H1 (cell line): ENCODE measurements at regions not wholly inside any gene's neighbourhood (a gene's known extent, or its start where the extent isn't known, plus 50 kb on each side); places are given as distances from the start of the nearest gene placed in this dataset.

Source experiments
- CTCF ChIA-PET: fragments of 300-600 bp; sonication (Branson Sonifier 250); formaldehyde crosslinking; loops from one replicate; lab custom pipeline; 2021; ENCODE audit not compliant: partially characterized antibody; lab: Charles Lee
- POLR2A ChIA-PET: fragments of 300-600 bp; sonication (Branson Sonifier 250); formaldehyde crosslinking; loops from one replicate; lab custom pipeline; 2021; ENCODE audit warnings: inconsistent platforms; ENCODE audit not compliant: partially characterized antibody; lab: Charles Lee
- DNase-seq, 2 experiments: peaks; one replicate each; pipeline versions ENCODE4 v3.0.0 to v3.0.0-alpha.2; 2010 to 2022; ENCODE audit warnings: low spot score in 2 of 2, low read depth in 1 of 2, mixed read lengths in 1 of 2
- FAIRE-seq: peaks from 2 replicates; lab custom pipeline; 2011; peaks lifted over from hg19 to GRCh38; lab: Jason Lieb, UNC
- H2AFZ ChIP-seq: 2 replicates; pipeline ENCODE4 v1.8.1; 2012; ENCODE audit warnings: low read length, inconsistent platforms
- H2AK5ac ChIP-seq: 2 replicates; pipeline ENCODE4 v1.6.1; 2013; ENCODE audit warnings: low read depth, low read length
- H2BK120ac ChIP-seq: replicated peaks from 2 replicates; pipeline ENCODE3; 2013; ENCODE audit warnings: low read depth, low read length, inconsistent platforms
- H2BK12ac ChIP-seq: 2 replicates; pipeline ENCODE4 v1.6.1; 2013; ENCODE audit warnings: low read depth, low read length
- H2BK15ac ChIP-seq: 2 replicates; pipeline ENCODE4 v1.6.1; 2013; ENCODE audit warnings: low read length
- H2BK20ac ChIP-seq: 2 replicates; pipeline ENCODE4 v1.6.1; 2013; ENCODE audit warnings: low read length
- H2BK5ac ChIP-seq: 2 replicates; pipeline ENCODE4 v1.6.1; 2013; ENCODE audit warnings: low read depth, low read length
- H3K14ac ChIP-seq: 2 replicates; pipeline ENCODE4 v1.6.1; 2013; ENCODE audit warnings: inconsistent platforms; ENCODE audit not compliant: insufficient read length
- H3K18ac ChIP-seq: 2 replicates; pipeline ENCODE4 v1.6.1; 2013; ENCODE audit warnings: low read length; ENCODE audit errors: extremely low read depth
- H3K23ac ChIP-seq: 2 replicates; pipeline ENCODE4 v1.6.1; 2013; ENCODE audit warnings: inconsistent platforms; ENCODE audit not compliant: insufficient read length
- H3K23me2 ChIP-seq: 2 replicates; pipeline ENCODE4 v1.6.1; 2013; ENCODE audit warnings: low read depth, low read length
- H3K27ac ChIP-seq: 2 replicates; pipeline ENCODE4 v1.6.1; 2011; ENCODE audit warnings: low read depth, low read length, inconsistent platforms
- H3K27me3 ChIP-seq, 4 experiments: replicated peaks in 1 of 4; 1 replicate in 1 of 4; 2 replicates in 3 of 4; pipeline versions ENCODE4 v1.6.1 to v1.8.1; 2011 to 2013; ENCODE audit warnings: low read length in 3 of 4, mild to moderate bottlenecking in 3 of 4, inconsistent platforms in 2 of 4, mixed read lengths in 2 of 4, moderate library complexity in 1 of 4; ENCODE audit not compliant: control insufficient read depth in 3 of 4, insufficient read depth in 3 of 4; ENCODE audit errors: extremely low read depth in 1 of 4
- H3K36me3 ChIP-seq, 4 experiments: 2 replicates each; pipeline versions ENCODE4 v1.6.1 to v1.8.1; 2011 to 2013; ENCODE audit warnings: mild to moderate bottlenecking in 4 of 4, low read length in 3 of 4, moderate library complexity in 2 of 4, control low read depth in 1 of 4, inconsistent platforms in 1 of 4; ENCODE audit not compliant: insufficient read depth in 4 of 4, control insufficient read depth in 2 of 4
- H3K4ac ChIP-seq: replicated peaks from 2 replicates; pipeline ENCODE3; 2013; ENCODE audit warnings: low read length, low read depth, mixed read lengths, inconsistent platforms; ENCODE audit not compliant: insufficient read length
- H3K4me1 ChIP-seq, 4 experiments: replicated peaks in 1 of 4; 1 replicate in 1 of 4; 2 replicates in 3 of 4; pipeline versions ENCODE4 v1.6.1 to v1.8.1; 2011 to 2013; ENCODE audit warnings: low read length in 3 of 4, inconsistent platforms in 2 of 4, mixed read lengths in 1 of 4; ENCODE audit not compliant: insufficient read depth in 4 of 4, control insufficient read depth in 3 of 4
- H3K4me2 ChIP-seq, 2 experiments: 2 replicates each; pipeline versions ENCODE4 v1.6.1 to v1.8.1; 2011 to 2013; ENCODE audit warnings: low read depth in 2 of 2, low read length in 2 of 2, control low read depth in 1 of 2, inconsistent platforms in 1 of 2, mild to moderate bottlenecking in 1 of 2; ENCODE audit not compliant: insufficient read depth in 1 of 2
- H3K4me3 ChIP-seq, 4 experiments: fragments of 200-600, 300-600 bp in 1 of 4; sonication (generic), shearing (Covaris generic), sonication (Bioruptor Twin) in 1 of 4; 2 replicates each; pipeline versions ENCODE4 v1.5.1 to v1.8.1; 2011 to 2016; ENCODE audit warnings: low read length in 4 of 4, low read depth in 3 of 4, control low read depth in 2 of 4, inconsistent platforms in 2 of 4, mild to moderate bottlenecking in 2 of 4, mixed read lengths in 1 of 4, moderate library complexity in 1 of 4; ENCODE audit not compliant: insufficient read depth in 2 of 4; ENCODE audit errors: extremely low read depth in 1 of 4
- H3K56ac ChIP-seq: replicated peaks from 2 replicates; pipeline ENCODE3; 2013; ENCODE audit warnings: low read depth, mild to moderate bottlenecking, mixed read lengths, low read length, inconsistent platforms; ENCODE audit not compliant: insufficient read length
- H3K79me1 ChIP-seq: 2 replicates; pipeline ENCODE4 v1.6.1; 2013; ENCODE audit warnings: low read depth, low read length, control low read depth
- H3K79me2 ChIP-seq, 2 experiments: 2 replicates each; pipeline versions ENCODE4 v1.6.1 to v1.8.1; 2012 to 2013; ENCODE audit warnings: low read length in 2 of 2, mild to moderate bottlenecking in 2 of 2, inconsistent platforms in 1 of 2; ENCODE audit not compliant: insufficient read depth in 2 of 2, control insufficient read depth in 1 of 2
- H3K9ac ChIP-seq, 4 experiments: replicated peaks in 1 of 4; 1 replicate in 1 of 4; 2 replicates in 3 of 4; pipeline versions ENCODE4 v1.6.1 to v1.8.1; 2011 to 2013; ENCODE audit warnings: low read depth in 3 of 4, low read length in 3 of 4, control low read depth in 2 of 4, mild to moderate bottlenecking in 2 of 4, moderate library complexity in 2 of 4, inconsistent platforms in 1 of 4; ENCODE audit errors: extremely low read depth in 1 of 4
- H3K9me3 ChIP-seq, 2 experiments: 2 replicates each; pipeline versions ENCODE4 v1.6.1 to v1.8.1; 2012 to 2013; ENCODE audit warnings: mild to moderate bottlenecking in 2 of 2, moderate library complexity in 2 of 2, control low read depth in 1 of 2, inconsistent platforms in 1 of 2, low read depth in 1 of 2, low read length in 1 of 2, mixed read lengths in 1 of 2; ENCODE audit not compliant: insufficient read depth in 2 of 2
- H4K20me1 ChIP-seq, 2 experiments: replicated peaks in 1 of 2; 2 replicates each; pipeline versions ENCODE3 to v1.8.1; 2011 to 2013; ENCODE audit warnings: inconsistent platforms in 2 of 2, low read length in 2 of 2, mild to moderate bottlenecking in 1 of 2; ENCODE audit not compliant: insufficient read depth in 2 of 2, control insufficient read depth in 1 of 2
- H4K5ac ChIP-seq: 2 replicates; pipeline ENCODE4 v1.6.1; 2013; ENCODE audit warnings: low read length, low read depth, mixed read lengths, inconsistent platforms; ENCODE audit not compliant: insufficient read length
- H4K8ac ChIP-seq: 2 replicates; pipeline ENCODE4 v1.8.0; 2013; ENCODE audit warnings: mild to moderate bottlenecking, moderate library complexity, low read length, inconsistent platforms; ENCODE audit not compliant: insufficient read depth; ENCODE audit errors: extremely low read depth
- H4K91ac ChIP-seq: replicated peaks from 2 replicates; pipeline ENCODE3; 2013; ENCODE audit warnings: low read length, mixed read lengths, inconsistent platforms; ENCODE audit not compliant: insufficient read length
- CBX5 ChIP-seq: fragments of 300-800, 300-1000 bp; sonication (generic); IDR thresholded peaks from 2 replicates; pipeline ENCODE4 v1.7.1; 2016; ENCODE audit warnings: antibody characterized with exemption, low read length, low read depth
- CHD2 ChIP-seq: IDR thresholded peaks from 2 replicates; pipeline ENCODE4 v1.6.1; 2012; ENCODE audit warnings: low read length, improper control_type of control experiment
- SUZ12 ChIP-seq: fragments of 200-600 bp; sonication (generic); IDR thresholded peaks from 2 replicates; pipeline ENCODE4 v1.6.1; 2012; ENCODE audit warnings: mild to moderate bottlenecking, inconsistent platforms, low read length, moderate library complexity, mixed read lengths
- WGBS, 2 experiments: shearing (Covaris generic) in 1 of 2; methylation state at CpG; one replicate each; pipeline versions ENCODE4 v1.1.6 to v1.1.7; 2013 to 2015; ENCODE audit warnings: low lambda C conversion rate in 2 of 2, mixed read lengths in 2 of 2, inconsistent platforms in 1 of 2, low coverage in 1 of 2, missing lambda C conversion rate in 1 of 2; ENCODE audit not compliant: insufficient replicate concordance in 2 of 2, insufficient coverage in 1 of 2, insufficient read length in 1 of 2; ENCODE audit errors: extremely low coverage in 1 of 2, missing lambda C conversion rate in 1 of 2; 5-methylcytosine and 5-hydroxymethylcytosine counted together

DNA sequence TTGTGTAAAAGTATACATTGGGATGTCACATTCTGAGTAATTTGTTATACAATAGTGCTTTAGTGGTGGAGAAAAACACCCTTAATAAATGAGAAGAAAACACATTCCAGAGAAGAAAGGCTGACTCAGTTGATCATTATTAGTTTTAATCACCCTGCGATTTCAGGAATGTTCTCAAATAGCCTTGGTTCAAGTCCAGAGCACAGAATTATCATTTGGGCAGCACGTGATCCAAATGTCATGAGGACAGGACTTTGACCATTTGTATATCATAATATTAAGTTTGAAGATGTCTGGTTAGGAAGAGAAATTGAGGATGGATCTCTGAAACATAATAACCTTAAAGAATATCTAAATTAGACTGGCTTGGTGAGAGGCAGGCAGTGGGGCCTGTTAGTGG lies 1434.3 kb upstream of the TENM3 start:
- H3K4me2 ChIP-seq: no peak overlapping the region
- H4K5ac ChIP-seq: no peak overlapping the region
- H3K4me3 ChIP-seq: no peak overlapping the region
- H4K8ac ChIP-seq: no peak overlapping the region
- H2BK5ac ChIP-seq: no peak overlapping the region
- TF ChIP-seq SUZ12: no peak
- no peak for TF ChIP-seq CBX5
- TF ChIP-seq CHD2: no peak
- TF ChIP-seq, all 59 proteins: peak for 0
- no peaks in the 10 kb centered on the region for H3K23me2 ChIP-seq
- no peak overlapping the region for H2AK5ac ChIP-seq
- no peak overlapping the region for H2BK120ac ChIP-seq
- no peak overlapping the region for H3K9ac ChIP-seq
- no peak overlapping the region for H3K4ac ChIP-seq
- H3K27me3 ChIP-seq: no peaks in the 10 kb centered on the region
- 88% methylated on average over 2 of the region's 2 CpGs; no CpG with 5 or more reads in 1 of the 2 experiments for WGBS, 2 experiments
- no peak overlapping the region for H3K14ac ChIP-seq
- no peaks in the 10 kb centered on the region for H4K20me1 ChIP-seq
- no peaks in the 10 kb centered on the region for H3K9me3 ChIP-seq
- H4K91ac ChIP-seq: no peak overlapping the region
- H3K56ac ChIP-seq: no peak overlapping the region
- ChIA-PET POLR2A (no interaction called here), CTCF (interaction anchor here (0.9 to 1.7 kb wide), 3 partner anchors 11 to 19 kb away, joined by 3 to 4 read pairs (median 4); no protein-coding TSS in a partner anchor)
- H2BK12ac ChIP-seq: no peak overlapping the region
- no peak overlapping the region for H3K23ac ChIP-seq
- H3K18ac ChIP-seq: no peak overlapping the region
- no peaks in the 10 kb centered on the region for H3K79me2 ChIP-seq
- no peaks in the 10 kb centered on the region for H3K4me1 ChIP-seq
- no peak overlapping the region for H3K27ac ChIP-seq
- H2AFZ ChIP-seq: no peak overlapping the region
- no peaks in the 10 kb centered on the region; a peak in 1 of 8 replicates for H3K36me3 ChIP-seq
- no peaks in the 10 kb centered on the region for H3K79me1 ChIP-seq
- H2BK20ac ChIP-seq: no peak overlapping the region
- DNase-seq (no peak), FAIRE-seq (no peak)
- H2BK15ac ChIP-seq: no peak overlapping the region
